OCI-LY1 (cell line): ENCODE measurements at regions not wholly inside any gene's neighbourhood (a gene's known extent, or its start where the extent isn't known, plus 50 kb on each side); places are given as distances from the start of the nearest gene placed in this dataset.

Experiments
- H2AFZ ChIP-seq: fragments of 200-600 bp; sonication (generic), shearing (Covaris generic); 2 replicates; pipeline ENCODE4 v1.6.0; 2014; ENCODE audit warnings: antibody characterized with exemption, mild to moderate bottlenecking, low read length
- H3F3A ChIP-seq: fragments of 200-600 bp; sonication (generic), shearing (Covaris generic); 2 replicates; pipeline ENCODE4 v1.6.0; 2014; ENCODE audit warnings: mild to moderate bottlenecking, antibody characterized with exemption, low read length, moderate library complexity; ENCODE audit not compliant: insufficient read depth
- H3K27ac ChIP-seq: fragments of 200-600 bp; sonication (generic); 2 replicates; pipeline ENCODE4 v1.5.1; 2014; ENCODE audit warnings: low read length, mixed run types, mild to moderate bottlenecking, low read depth; ENCODE audit not compliant: poor library complexity, severe bottlenecking
- H3K27me3 ChIP-seq: fragments of 200-600 bp; sonication (generic); 2 replicates; pipeline ENCODE4 v1.6.0; 2014; ENCODE audit warnings: antibody characterized with exemption, mild to moderate bottlenecking, low read length, moderate library complexity; ENCODE audit not compliant: insufficient read depth
- H3K36me3 ChIP-seq: fragments of 200-600 bp; sonication (generic); 2 replicates; pipeline ENCODE4 v1.6.1; 2014; ENCODE audit warnings: mild to moderate bottlenecking, antibody characterized with exemption, low read length, moderate library complexity, mixed read lengths; ENCODE audit not compliant: insufficient read depth
- H3K4me1 ChIP-seq: fragments of 200-600 bp; sonication (generic); 2 replicates; pipeline ENCODE4 v1.5.1; 2014; ENCODE audit warnings: mild to moderate bottlenecking, low read length, moderate library complexity; ENCODE audit not compliant: insufficient read depth, severe bottlenecking
- H3K4me2 ChIP-seq: fragments of 200-600 bp; sonication (generic), shearing (Covaris generic); 2 replicates; pipeline ENCODE4 v1.6.1; 2014; ENCODE audit warnings: low read length
- H3K4me3 ChIP-seq: fragments of 200-600 bp; sonication (generic); 2 replicates; pipeline ENCODE4 v1.5.1; 2014; ENCODE audit warnings: low read length, low read depth, mild to moderate bottlenecking, mixed read lengths; ENCODE audit not compliant: poor library complexity, severe bottlenecking
- H3K79me2 ChIP-seq: fragments of 200-600 bp; shearing (Covaris generic); 2 replicates; pipeline ENCODE4 v1.6.1; 2016; ENCODE audit warnings: mixed run types, low read length, mixed read lengths; ENCODE audit not compliant: insufficient read depth
- H3K9ac ChIP-seq: fragments of 200-600 bp; sonication (generic), shearing (Covaris generic); 2 replicates; pipeline ENCODE4 v1.6.1; 2014; ENCODE audit warnings: mild to moderate bottlenecking, low read length, mixed read lengths
- H3K9me2 ChIP-seq: fragments of 200-600 bp; sonication (generic), shearing (Covaris generic); 2 replicates; pipeline ENCODE4 v1.6.1; 2014; ENCODE audit warnings: low read depth, mild to moderate bottlenecking, low read length, mixed read lengths
- H3K9me3 ChIP-seq: fragments of 200-600 bp; shearing (Covaris generic); 2 replicates; pipeline ENCODE4 v1.6.1; 2014; ENCODE audit warnings: low read length, mixed read lengths
- H4K20me1 ChIP-seq: fragments of 200-600 bp; sonication (generic), shearing (Covaris generic); 2 replicates; pipeline ENCODE4 v1.6.0; 2016; ENCODE audit warnings: mild to moderate bottlenecking, low read length; ENCODE audit not compliant: insufficient read depth
- EZH2 ChIP-seq: fragments of 200-600 bp; sonication (generic), shearing (Covaris generic); IDR thresholded peaks from 2 replicates; pipeline ENCODE4 v1.8.0; 2017; ENCODE audit warnings: borderline replicate concordance, mixed run types, mild to moderate bottlenecking, antibody characterized with exemption, low read length, moderate library complexity, mixed read lengths
- TF ChIP-seq, protein P1 (sequence below): fragments of 200-600 bp; sonication (generic), shearing (Covaris generic); IDR thresholded peaks from 2 replicates; pipeline ENCODE4 v1.5.1; 2017; ENCODE audit warnings: mild to moderate bottlenecking, antibody characterized with exemption, low read length, moderate library complexity, mixed read lengths

DNA sequence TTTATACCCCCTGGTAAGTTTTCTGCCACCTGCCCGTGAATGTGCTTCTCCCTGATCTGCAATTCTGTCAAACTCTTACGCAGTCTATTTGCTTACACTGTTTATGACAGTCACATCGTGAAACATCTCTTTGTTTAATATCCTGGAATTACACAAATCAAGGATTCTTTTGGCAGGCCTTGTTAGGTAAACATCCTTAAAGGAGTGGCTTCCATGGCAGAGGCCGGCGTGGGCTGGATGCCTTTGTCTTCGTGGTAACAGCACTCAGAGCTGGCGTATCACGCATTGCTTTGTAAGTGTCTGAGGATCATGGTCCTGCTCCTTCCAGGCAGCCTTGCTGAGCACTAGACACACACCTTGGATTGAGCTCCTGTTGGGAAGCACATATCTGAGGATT, 145.7 kb downstream of the IRX1 start:
- TF ChIP-seq, protein P1, sequence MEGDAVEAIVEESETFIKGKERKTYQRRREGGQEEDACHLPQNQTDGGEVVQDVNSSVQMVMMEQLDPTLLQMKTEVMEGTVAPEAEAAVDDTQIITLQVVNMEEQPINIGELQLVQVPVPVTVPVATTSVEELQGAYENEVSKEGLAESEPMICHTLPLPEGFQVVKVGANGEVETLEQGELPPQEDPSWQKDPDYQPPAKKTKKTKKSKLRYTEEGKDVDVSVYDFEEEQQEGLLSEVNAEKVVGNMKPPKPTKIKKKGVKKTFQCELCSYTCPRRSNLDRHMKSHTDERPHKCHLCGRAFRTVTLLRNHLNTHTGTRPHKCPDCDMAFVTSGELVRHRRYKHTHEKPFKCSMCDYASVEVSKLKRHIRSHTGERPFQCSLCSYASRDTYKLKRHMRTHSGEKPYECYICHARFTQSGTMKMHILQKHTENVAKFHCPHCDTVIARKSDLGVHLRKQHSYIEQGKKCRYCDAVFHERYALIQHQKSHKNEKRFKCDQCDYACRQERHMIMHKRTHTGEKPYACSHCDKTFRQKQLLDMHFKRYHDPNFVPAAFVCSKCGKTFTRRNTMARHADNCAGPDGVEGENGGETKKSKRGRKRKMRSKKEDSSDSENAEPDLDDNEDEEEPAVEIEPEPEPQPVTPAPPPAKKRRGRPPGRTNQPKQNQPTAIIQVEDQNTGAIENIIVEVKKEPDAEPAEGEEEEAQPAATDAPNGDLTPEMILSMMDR = no peak
- no peak for TF ChIP-seq EZH2
- H3K4me2 ChIP-seq = no peak overlapping the region
- no peaks in the 10 kb centered on the region for H4K20me1 ChIP-seq
- no peaks in the 10 kb centered on the region for H3F3A ChIP-seq
- H3K79me2 ChIP-seq = no peaks in the 10 kb centered on the region
- H3K27ac ChIP-seq = no peak overlapping the region
- H3K4me1 ChIP-seq = no peaks in the 10 kb centered on the region
- H3K27me3 ChIP-seq = no peaks in the 10 kb centered on the region
- H3K4me3 ChIP-seq = no peak overlapping the region
- H3K36me3 ChIP-seq = no peaks in the 10 kb centered on the region
- H3K9me2 ChIP-seq = no peaks in the 10 kb centered on the region
- no peak overlapping the region for H3K9ac ChIP-seq
- H3K9me3 ChIP-seq = no peaks in the 10 kb centered on the region
- no peak overlapping the region for H2AFZ ChIP-seq

DNA sequence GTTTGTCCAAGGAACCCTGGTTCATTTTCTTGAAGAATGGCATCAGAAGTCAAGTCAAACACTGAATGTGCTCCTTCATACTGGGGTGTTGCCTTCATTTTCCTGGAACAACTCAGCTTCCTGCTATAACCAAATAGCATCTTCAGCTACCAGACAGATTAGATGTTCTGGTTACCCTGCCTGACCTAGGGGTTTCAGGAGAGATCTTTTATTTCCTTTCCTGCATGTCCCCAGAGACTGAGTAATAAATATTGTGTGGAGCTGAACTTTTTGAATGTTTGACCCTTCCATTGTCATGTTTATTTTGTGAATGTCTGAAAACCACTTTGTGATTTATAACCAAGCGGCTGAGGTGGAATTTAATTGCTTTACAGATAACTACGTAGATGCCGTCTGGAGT, 147.1 kb downstream of the IRX1 start:
- H2AFZ ChIP-seq = no peak overlapping the region
- no peaks in the 10 kb centered on the region for H3K79me2 ChIP-seq
- no peak overlapping the region for H3K9ac ChIP-seq
- no peaks in the 10 kb centered on the region for H3K4me1 ChIP-seq
- no peak overlapping the region for H3K4me3 ChIP-seq
- TF ChIP-seq, protein P1 = no peak
- no peak for TF ChIP-seq EZH2
- H3K27ac ChIP-seq = no peak overlapping the region
- H4K20me1 ChIP-seq = no peaks in the 10 kb centered on the region
- H3K4me2 ChIP-seq = no peak overlapping the region
- no peaks in the 10 kb centered on the region for H3K9me3 ChIP-seq
- H3K36me3 ChIP-seq = no peaks in the 10 kb centered on the region
- H3K9me2 ChIP-seq = no peaks in the 10 kb centered on the region
- H3K27me3 ChIP-seq = no peaks in the 10 kb centered on the region
- H3F3A ChIP-seq = no peaks in the 10 kb centered on the region

DNA sequence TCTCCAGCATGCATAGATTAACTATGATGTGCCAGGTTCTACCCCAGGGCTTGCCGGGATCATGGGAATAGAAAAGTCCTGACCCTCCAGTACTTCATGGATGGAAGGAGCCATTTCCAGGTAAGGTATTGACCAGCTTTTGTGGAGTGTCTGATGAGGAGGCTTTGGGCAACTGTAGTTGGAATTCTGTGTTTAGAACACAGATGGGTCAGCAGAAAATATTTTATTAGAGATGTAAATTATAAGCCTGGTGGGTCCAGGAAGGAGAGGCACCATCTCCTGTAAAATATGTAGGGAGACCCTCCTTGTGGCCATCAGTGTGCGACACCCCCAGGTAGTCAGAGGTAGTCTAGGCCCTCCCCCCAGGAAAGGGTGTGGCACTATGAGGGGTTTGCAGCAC, 156.2 kb downstream of the IRX1 start:
- H3K4me1 ChIP-seq = no peaks in the 10 kb centered on the region

More for the DNA sequence above, 156.2 kb downstream of the IRX1 start:
- Histone ChIP-seq H3K4me2 (no peak overlapping the region), H2AFZ (no peak overlapping the region), H3K9me3 (no peaks in the 10 kb centered on the region), H3K36me3 (no peaks in the 10 kb centered on the region), H3F3A (no peaks in the 10 kb centered on the region), H3K9ac (no peak overlapping the region), H4K20me1 (no peaks in the 10 kb centered on the region), H3K4me3 (no peak overlapping the region), H3K9me2 (no peaks in the 10 kb centered on the region), H3K27me3 (no peaks in the 10 kb centered on the region), H3K27ac (no peak overlapping the region), H3K79me2 (no peaks in the 10 kb centered on the region)
- TF ChIP-seq, protein P1 = no peak
- no peak for TF ChIP-seq EZH2
